Fibroblast of lung (primary cell): ENCODE measurements at regions not wholly inside any gene's neighbourhood (a gene's known extent, or its start where the extent isn't known, plus 50 kb on each side); places are given as distances from the start of the nearest gene placed in this dataset.

Experiments
- CTCF ChIP-seq, 2 donors: IDR thresholded peaks in 1 of 2; conservative IDR thresholded peaks in 1 of 2; 1 replicate in 1 of 2; 2 replicates in 1 of 2; pipeline ENCODE4 v1.5.1; 2011 to 2012; ENCODE audit warnings: low read length in 2 of 2, control low read depth in 1 of 2, inconsistent platforms in 1 of 2, low read depth in 1 of 2, mild to moderate bottlenecking in 1 of 2
- EZH2 ChIP-seq: IDR thresholded peaks from 2 replicates; pipeline ENCODE4 v1.5.1; 2012; ENCODE audit warnings: low read length, control low read depth, mild to moderate bottlenecking; ENCODE audit errors: missing control alignments

- TF ChIP-seq CTCF (conservative IDR thresholded peaks at IDR 0.05 in 1 of 2, IDR thresholded peaks at IDR 0.05 in 1 of 2; ENCODE audit: low read depth in 1 of 2, low read length in 2 of 2) (no peak), EZH2 (no peak)
These were observed 314.1 kb upstream of the IRX5 start for GRCh38 chr16:54616610-54617009.
